ENCODE measurements at regions not wholly inside any gene's neighbourhood (a gene's known extent, or its start where the extent isn't known, plus 50 kb on each side); places are given as distances from the start of the nearest gene placed in this dataset.

DNA sequence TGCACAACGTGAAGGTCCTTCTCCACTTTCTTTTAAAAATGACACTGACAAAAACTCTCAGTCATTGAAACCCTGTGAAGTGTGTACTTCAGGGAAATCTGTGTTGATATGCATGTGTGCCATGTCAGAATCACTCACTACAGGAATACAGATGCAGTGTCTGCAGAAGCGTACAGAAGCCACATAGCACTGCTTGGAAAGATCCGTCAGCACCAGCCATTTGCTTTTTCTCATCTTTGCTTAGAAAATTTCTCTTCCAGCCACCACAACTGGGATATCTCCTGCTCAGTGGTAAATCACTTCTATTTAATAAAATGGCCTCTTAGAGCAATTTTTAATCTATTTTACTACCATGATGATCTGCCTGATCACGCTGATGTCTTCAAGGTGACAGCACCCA is 91.3 kb upstream of the ARHGEF26 start:
- no peaks in the 10 kb centered on the region for H3K36me3 Mint-ChIP-seq
- peaks cover 5% of the 10 kb centered on the region for H3K27me3 Mint-ChIP-seq
- DNase-seq = no peak
- H3K27ac Mint-ChIP-seq = no peak overlapping the region
- H3K4me3 Mint-ChIP-seq = no peak overlapping the region
- H3K4me1 Mint-ChIP-seq = no peaks in the 10 kb centered on the region
- H3K9me3 Mint-ChIP-seq = no peaks in the 10 kb centered on the region

GRCh38 chr3:154034797-154035330 is 86.3 kb upstream of the ARHGEF26 start:
- no peak for DNase-seq
- H3K27ac Mint-ChIP-seq = no peak overlapping the region
- no peak overlapping the region for H3K4me3 Mint-ChIP-seq
- no peaks in the 10 kb centered on the region for H3K27me3 Mint-ChIP-seq
- no peaks in the 10 kb centered on the region for H3K4me1 Mint-ChIP-seq
- peaks cover 1% of the 10 kb centered on the region for H3K9me3 Mint-ChIP-seq
- no peaks in the 10 kb centered on the region for H3K36me3 Mint-ChIP-seq

- no peaks in the 10 kb centered on the region for H3K36me3 Mint-ChIP-seq
- DNase-seq = no peak
- no peak overlapping the region for H3K4me3 Mint-ChIP-seq
- no peaks in the 10 kb centered on the region for H3K4me1 Mint-ChIP-seq
- no peak overlapping the region for H3K27ac Mint-ChIP-seq
- H3K9me3 Mint-ChIP-seq = peaks cover 1% of the 10 kb centered on the region
- H3K27me3 Mint-ChIP-seq = no peaks in the 10 kb centered on the region
Measured at GRCh38 chr3:154040283-154040682, 80.9 kb upstream of the ARHGEF26 start.

GRCh38 chr3:154044671-154045070 is 76.5 kb upstream of the ARHGEF26 start:
- Mint-ChIP-seq H3K27me3 (peaks cover 3% of the 10 kb centered on the region), H3K4me1 (no peaks in the 10 kb centered on the region)

DNA sequence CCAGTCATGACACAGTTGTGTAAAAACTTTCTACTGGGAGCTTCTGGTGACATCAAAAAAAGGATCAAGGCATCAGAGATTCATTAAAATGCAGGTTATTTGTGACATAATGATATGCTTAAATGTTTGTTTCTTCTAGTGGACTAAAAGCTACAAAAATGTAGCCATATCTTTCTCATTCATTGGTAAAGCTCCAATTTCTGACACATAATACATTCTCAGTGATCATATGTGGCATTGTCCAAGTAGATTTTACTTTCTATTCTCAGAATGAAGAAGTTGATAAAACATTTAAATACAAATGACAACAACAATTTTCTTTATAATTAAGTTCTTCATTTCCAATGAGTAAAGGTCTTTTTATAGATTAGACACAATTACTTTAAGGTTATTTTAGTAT is 71.0 kb upstream of the ARHGEF26 start:
- H3K4me1 Mint-ChIP-seq = no peaks in the 10 kb centered on the region
- no peak overlapping the region for H3K27ac Mint-ChIP-seq
- no peak overlapping the region for H3K4me3 Mint-ChIP-seq
- no peaks in the 10 kb centered on the region for H3K9me3 Mint-ChIP-seq
- no peaks in the 10 kb centered on the region for H3K36me3 Mint-ChIP-seq
- H3K27me3 Mint-ChIP-seq = peaks cover 11% of the 10 kb centered on the region
- DNase-seq = no peak

More at GRCh38 chr3:154044671-154045070, 76.5 kb upstream of the ARHGEF26 start:
- no peak for DNase-seq
- Mint-ChIP-seq H3K36me3 (no peaks in the 10 kb centered on the region), H3K27ac (no peak overlapping the region), H3K4me3 (no peak overlapping the region), H3K9me3 (no peaks in the 10 kb centered on the region)

- Mint-ChIP-seq H3K9me3 (no peaks in the 10 kb centered on the region), H3K4me1 (no peaks in the 10 kb centered on the region), H3K36me3 (no peaks in the 10 kb centered on the region), H3K27me3 (peaks cover 11% of the 10 kb centered on the region), H3K4me3 (no peak overlapping the region), H3K27ac (no peak overlapping the region)
- no peak for DNase-seq
Measured at GRCh38 chr3:154050766-154051165, 70.4 kb upstream of the ARHGEF26 start.

GRCh38 chr3:154059833-154060232 is 61.4 kb upstream of the ARHGEF26 start:
- Mint-ChIP-seq H3K27ac (no peak overlapping the region), H3K4me1 (no peaks in the 10 kb centered on the region), H3K9me3 (no peaks in the 10 kb centered on the region), H3K4me3 (no peak overlapping the region), H3K36me3 (no peaks in the 10 kb centered on the region), H3K27me3 (peaks cover 3% of the 10 kb centered on the region)
- no peak for DNase-seq

DNA sequence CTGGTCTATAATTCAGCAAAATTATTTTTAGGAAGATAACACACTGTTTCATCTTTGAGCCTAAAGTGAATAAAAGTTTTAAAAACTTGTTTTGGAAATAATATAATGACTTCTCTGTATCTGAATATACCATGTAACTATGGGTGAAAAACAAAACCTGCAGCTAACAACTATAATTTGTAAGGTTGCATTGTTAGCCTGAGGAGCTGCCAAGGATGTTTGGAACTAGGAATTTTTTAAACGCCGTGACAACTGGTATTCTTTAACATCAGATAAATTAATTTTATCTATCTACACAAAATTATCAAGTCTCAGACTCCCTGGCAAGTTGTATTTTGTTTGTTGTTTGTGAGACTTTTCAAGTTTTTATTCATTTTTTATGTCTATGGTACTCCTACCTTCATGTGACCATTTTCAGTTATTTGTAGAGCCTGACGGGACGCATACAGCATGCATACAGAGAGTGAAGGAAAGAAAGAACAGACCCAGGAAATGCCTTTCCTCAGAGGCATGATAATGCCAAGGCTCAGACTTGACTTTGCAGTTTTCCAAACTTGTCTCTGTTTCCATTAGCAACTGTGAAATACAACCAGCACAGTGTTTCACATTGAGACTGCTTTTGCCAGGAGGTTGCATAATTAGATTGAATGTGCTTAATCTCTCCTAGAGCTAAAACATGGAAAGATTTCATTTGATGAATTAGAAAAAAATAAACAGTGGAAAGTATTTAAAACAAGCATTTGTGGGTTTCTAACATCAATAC is 60.8 kb upstream of the ARHGEF26 start:
- Mint-ChIP-seq H3K27me3 (peaks cover 3% of the 10 kb centered on the region), H3K9me3 (no peaks in the 10 kb centered on the region), H3K36me3 (no peaks in the 10 kb centered on the region), H3K4me3 (no peak overlapping the region), H3K4me1 (no peaks in the 10 kb centered on the region), H3K27ac (no peak overlapping the region)
- no peak for DNase-seq

DNA sequence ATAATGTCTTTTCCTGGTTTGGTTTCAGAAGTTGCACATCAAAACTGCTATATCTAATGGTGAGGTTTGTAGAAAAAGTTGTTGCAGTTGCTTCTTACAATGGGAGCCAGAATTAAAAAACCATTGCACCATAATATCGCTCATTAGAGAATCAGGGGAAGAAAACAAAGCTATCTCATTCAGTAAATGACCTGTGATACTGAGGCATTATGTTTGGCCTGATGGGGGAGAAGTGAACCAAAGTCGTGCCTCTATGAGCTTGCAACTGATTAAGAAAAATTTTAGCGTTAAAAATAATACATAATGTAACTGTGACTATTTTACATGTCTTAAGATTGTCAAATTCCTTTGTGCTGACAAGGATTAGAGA is 60.2 kb upstream of the ARHGEF26 start:
- no peak overlapping the region for H3K4me3 Mint-ChIP-seq
- H3K36me3 Mint-ChIP-seq = no peaks in the 10 kb centered on the region
- H3K9me3 Mint-ChIP-seq = peaks cover 2% of the 10 kb centered on the region
- no peaks in the 10 kb centered on the region for H3K4me1 Mint-ChIP-seq
- peaks cover 6% of the 10 kb centered on the region for H3K27me3 Mint-ChIP-seq
- H3K27ac Mint-ChIP-seq = no peak overlapping the region
- DNase-seq = no peak

- Mint-ChIP-seq H3K27me3 (peaks cover 3% of the 10 kb centered on the region), H3K27ac (no peak overlapping the region), H3K36me3 (no peaks in the 10 kb centered on the region), H3K4me1 (no peaks in the 10 kb centered on the region), H3K9me3 (peaks cover 2% of the 10 kb centered on the region), H3K4me3 (no peak overlapping the region)
- no peak for DNase-seq
Measured at GRCh38 chr3:154062513-154062912, 58.7 kb upstream of the ARHGEF26 start.

DNA sequence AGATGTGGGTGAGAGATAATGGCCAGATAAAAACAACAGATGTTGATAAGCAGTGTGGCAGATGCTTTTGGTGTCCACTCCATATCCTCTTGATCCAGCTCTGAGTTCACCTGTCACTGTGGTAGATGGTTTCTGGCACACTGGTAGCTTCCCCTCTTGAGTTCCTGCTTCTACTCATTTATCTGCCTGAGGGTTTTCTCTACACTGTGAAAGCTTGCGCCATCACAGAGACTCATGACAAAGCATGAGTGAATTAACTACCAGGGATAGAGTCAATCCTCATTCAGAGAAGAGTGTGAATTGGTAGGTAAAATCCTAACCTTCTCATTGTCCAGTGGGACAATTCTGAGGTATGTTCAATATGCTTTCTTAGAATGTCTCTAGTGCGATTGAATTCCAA is 50.0 kb upstream of the ARHGEF26 start:
- DNase-seq = no peak
- Mint-ChIP-seq H3K36me3 (no peaks in the 10 kb centered on the region), H3K4me1 (no peaks in the 10 kb centered on the region), H3K27ac (no peak overlapping the region), H3K27me3 (peaks cover 6% of the 10 kb centered on the region), H3K4me3 (no peak overlapping the region), H3K9me3 (peaks cover 11% of the 10 kb centered on the region)
